C1 segment of cervical spinal cord (tissue), 14 donors: ENCODE measurements at regions not wholly inside any gene's neighbourhood (a gene's known extent, or its start where the extent isn't known, plus 50 kb on each side); places are given as distances from the start of the nearest gene placed in this dataset.
"Not testable (repeated sequence)": the region's sequence is repeated elsewhere in the genome, so short reads cannot be mapped to it uniquely, and the experiment has no call there.

Experiments used
- DNase-seq, 14 donors: peaks; one replicate each; lab custom pipeline; 2025; lab: John Stamatoyannopoulos, UW

GRCh38 chr22:48781391-48781790, 1046.3 kb downstream of the BRD1 start:
- DNase-seq: no peak

DNA sequence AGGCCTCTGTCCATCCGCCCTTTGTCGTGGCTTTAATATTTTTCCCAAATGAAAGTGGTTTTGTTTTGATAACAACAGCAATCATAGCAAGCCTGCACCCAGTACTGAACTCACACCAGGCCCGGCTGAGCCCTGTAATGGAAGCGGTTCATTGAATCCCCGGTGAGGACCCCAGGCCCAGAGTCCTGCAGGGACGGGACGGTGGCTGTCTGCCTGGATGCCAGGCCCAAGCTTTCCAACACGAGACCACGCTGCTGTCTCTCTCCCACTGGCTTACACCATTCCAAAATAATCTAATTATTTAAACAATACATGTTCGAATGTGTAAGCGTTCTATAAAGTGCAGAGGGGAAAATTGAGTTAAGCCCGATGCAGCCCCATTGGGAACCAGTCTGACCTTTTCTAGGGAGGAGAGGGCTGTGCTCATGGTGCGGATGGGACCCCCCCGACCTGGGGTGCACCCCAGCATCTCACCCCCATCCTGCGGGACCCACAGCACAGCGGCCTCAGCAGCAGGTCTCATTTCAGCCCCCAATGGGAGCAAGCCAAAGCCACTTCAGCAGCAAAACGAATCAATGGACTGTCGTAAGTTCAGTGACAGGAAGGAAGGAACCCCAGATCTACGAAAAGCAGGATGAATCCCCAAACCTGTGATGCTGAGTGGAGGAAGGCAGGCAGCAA, 1046.9 kb downstream of the BRD1 start:
- no peak for DNase-seq

- DNase-seq: no peak
Observed at GRCh38 chr22:48779661-48780596, 1047.7 kb downstream of the BRD1 start.

- DNase-seq: no peak
Observed at GRCh38 chr22:48779211-48779643, 1048.4 kb downstream of the BRD1 start.

- DNase-seq: no peak
Observed at GRCh38 chr22:48778308-48779195, 1049.1 kb downstream of the BRD1 start.

- DNase-seq: no peak
Observed at GRCh38 chr22:48772286-48772907, 1055.3 kb downstream of the BRD1 start.

DNA sequence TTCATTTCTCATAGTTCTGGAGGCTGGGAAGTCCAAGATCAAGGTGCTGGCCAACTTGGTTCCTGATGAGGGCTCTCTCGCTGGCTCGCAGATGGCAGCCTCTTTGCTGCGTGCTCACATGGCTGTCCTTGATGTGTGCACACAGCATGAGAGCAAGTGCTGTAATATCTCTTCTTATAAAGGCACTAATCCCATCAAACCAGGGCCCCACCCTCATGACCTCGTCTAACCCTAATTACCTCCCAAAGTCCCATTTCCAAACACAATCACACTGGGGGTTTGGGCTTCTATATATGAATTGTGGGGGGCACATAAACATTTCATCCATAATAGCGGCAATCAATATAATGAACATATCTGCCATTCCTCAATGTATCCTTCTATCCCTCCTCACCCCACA, 1062.1 kb downstream of the BRD1 start:
- DNase-seq: no peak

GRCh38 chr22:48761546-48761945, 1066.1 kb downstream of the BRD1 start:
- no peak for DNase-seq

DNA sequence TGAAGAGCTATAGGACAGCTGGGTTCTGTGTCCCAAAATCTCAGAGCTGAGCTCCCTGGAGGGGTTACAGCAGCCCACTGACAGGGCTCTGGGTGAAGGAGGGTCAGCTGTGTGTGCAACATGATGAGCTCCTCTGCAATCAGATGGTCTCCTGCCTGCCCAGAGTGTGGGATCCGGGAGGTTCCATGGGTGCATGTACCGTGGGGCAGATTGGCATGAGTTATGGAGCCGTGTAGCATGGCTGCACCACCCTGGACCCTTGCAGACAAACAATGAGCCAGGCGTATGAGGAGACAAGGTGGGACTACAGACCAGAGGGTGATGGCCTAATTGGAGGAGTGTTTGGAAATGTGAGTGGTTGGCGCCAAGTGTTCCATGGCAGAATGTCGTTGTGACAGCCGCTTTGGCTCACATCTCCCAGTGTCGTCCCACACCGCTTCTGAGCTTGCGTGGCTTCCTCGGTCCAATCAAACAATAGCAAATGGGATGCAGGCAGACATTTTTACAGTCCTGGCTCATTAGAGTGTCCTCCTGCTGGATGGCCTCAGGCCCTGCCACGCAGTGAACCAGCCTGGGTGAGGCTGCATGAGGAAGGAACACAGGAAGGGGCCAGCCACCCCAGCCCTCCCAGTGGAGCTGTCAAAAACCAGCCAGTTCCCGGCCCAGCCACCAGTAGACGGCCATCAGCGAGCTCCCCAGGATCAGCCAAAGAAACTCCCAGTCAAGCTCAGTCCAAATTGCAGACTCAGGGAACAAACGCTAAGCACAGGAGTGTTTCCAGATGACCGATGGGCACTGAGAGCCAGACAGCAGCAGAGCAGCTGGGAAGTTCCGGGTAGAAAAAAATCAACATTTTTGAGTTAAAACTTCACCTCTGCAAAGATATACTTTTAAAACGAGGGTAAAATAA, 1066.9 kb downstream of the BRD1 start:
- DNase-seq: no peak

DNA sequence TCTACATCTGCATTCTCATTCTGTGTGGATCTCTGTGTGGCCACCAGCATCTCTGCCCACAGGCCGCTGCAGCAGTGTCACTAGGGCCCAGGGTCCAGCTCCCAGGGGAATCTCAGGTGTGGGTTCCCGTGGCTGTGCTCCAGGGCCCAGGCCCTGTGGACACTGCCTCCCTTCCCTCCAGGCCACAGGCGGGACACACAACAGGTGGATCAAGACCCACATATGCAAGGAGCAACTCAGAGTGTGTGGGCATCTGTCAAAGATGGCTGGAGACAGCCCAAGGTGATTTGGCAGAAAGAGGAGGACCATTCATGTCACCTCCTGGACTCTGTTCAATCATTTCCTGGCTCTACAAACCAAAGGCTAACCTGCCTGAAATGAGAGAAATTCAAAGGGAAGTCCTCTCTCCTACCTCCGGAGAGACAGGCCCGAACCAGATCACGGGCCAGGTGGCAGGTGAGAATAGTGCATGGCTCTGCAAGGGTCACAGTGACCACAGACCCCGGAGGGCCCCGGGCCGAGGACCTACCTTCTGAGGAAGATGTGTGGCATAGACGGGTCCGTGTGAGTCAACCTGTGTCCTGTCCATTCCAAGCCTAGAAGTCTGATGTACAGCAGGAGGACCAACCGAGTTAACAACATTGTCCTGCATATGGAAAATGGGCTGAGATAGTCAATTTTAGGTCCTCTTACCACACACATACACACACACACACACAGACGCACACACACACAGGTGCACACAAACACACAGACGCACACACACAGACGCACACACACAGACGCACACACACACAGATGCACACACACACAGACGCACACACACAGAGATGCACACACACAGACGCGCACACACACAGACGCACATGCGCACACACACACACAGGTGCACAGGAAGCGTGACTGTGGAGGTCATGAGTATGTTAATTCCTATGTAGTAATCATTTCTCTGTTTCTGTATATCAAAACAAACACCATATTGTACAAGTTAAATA, 1068.5 kb downstream of the BRD1 start:
- DNase-seq: peak in 1 of 14 donors; percentile 49

DNA sequence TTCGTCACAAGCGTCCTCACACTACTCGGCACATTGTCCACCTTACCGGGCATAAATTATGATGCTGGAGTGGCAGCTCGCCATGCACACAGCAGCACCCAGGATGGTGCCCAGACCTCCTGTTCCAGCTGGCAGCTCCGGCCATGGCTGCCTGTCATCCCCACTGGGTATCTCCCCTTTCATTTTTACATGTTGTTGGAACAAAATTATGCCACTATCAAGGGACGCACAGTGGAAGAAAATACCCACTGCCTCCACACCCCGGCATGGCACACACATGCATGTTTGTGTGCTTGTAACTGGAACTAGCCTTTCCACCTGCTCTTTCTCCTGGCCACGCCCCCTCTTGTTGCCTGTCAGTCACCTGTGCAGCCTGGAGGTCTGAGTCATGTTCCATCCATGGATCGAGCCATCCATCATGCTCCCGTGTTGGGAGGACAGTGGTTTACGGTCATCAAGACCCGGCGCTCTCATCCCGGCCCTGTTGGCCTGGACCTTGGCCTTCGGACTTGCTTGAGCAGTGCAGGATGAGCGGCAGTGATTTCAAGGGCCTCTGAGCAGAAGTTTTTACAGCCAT, 1069.6 kb downstream of the BRD1 start:
- DNase-seq: no peak

GRCh38 chr22:48757581-48757980, 1070.1 kb downstream of the BRD1 start:
- no peak for DNase-seq

- not testable (repeated sequence) for DNase-seq
Observed at GRCh38 chr22:48757135-48757534, 1070.5 kb downstream of the BRD1 start.

GRCh38 chr22:48756146-48757111, 1071.2 kb downstream of the BRD1 start:
- DNase-seq: no peak

GRCh38 chr22:48755059-48755949, 1072.4 kb downstream of the BRD1 start:
- DNase-seq: no peak

GRCh38 chr22:48754611-48755058, 1073.0 kb downstream of the BRD1 start:
- no peak for DNase-seq
